GM10248 (cell line): ENCODE measurements at regions not wholly inside any gene's neighbourhood (a gene's known extent, or its start where the extent isn't known, plus 50 kb on each side); places are given as distances from the start of the nearest gene placed in this dataset.

Experiments
- CTCF ChIA-PET: fragments of 300-600 bp; sonication (Branson Sonifier 250); formaldehyde crosslinking; extraction: SDS; loops from one replicate; lab custom pipeline; 2021; ENCODE audit warnings: antibody characterized with exemption; lab: Yijun Ruan, JAX
- POLR2A ChIA-PET: fragments of 350-650 bp; sonication (Branson Sonifier 250); formaldehyde crosslinking; extraction: SDS; loops from one replicate; lab custom pipeline; 2020; ENCODE audit warnings: antibody characterized with exemption; lab: Yijun Ruan, JAX
- DNase-seq: peaks from one replicate; pipeline ENCODE4 v3.0.0; 2012; ENCODE audit errors: extremely low spot score
- CTCF ChIP-seq: IDR thresholded peaks from 2 replicates; pipeline ENCODE4 v1.5.1; 2012; ENCODE audit warnings: mild to moderate bottlenecking, low read depth; ENCODE audit errors: extremely low read depth, missing control alignments, control extremely low read depth

- DNase-seq, result no peak
- POLR2A ChIA-PET, result no interaction called here
- CTCF ChIA-PET, result no interaction called here
- no peak for TF ChIP-seq CTCF
These were observed 187.7 kb downstream of the RAP2A start for GRCh38 chr13:97621631-97622030.

GRCh38 chr13:97627566-97627965 lies 193.6 kb downstream of the RAP2A start:
- no peak for DNase-seq
- POLR2A ChIA-PET, result no interaction called here
- CTCF ChIA-PET, result no interaction called here
- no peak for TF ChIP-seq CTCF

- no peak for DNase-seq
- CTCF ChIA-PET, result interaction anchor here (1.7 kb wide), 1 partner anchor 46 kb away, joined by 3 read pairs; no protein-coding TSS in a partner anchor
These were observed 195.8 kb downstream of the RAP2A start for GRCh38 chr13:97629601-97630272.

GRCh38 chr13:97630725-97631124 lies 196.8 kb downstream of the RAP2A start:
- ChIA-PET POLR2A (no interaction called here), CTCF (interaction anchor here (1.7 kb wide), 1 partner anchor 47 kb away, joined by 3 read pairs; no protein-coding TSS in a partner anchor)
- no peak for TF ChIP-seq CTCF
- no peak for DNase-seq

More at GRCh38 chr13:97629601-97630272, 195.8 kb downstream of the RAP2A start:
- POLR2A ChIA-PET, result no interaction called here
- TF ChIP-seq CTCF, result no peak

- POLR2A ChIA-PET, result no interaction called here
- CTCF ChIA-PET, result interaction anchor here (1.7 kb wide), 1 partner anchor 47 kb away, joined by 3 read pairs; no protein-coding TSS in a partner anchor
- no peak for DNase-seq
- TF ChIP-seq CTCF, result peak; percentile 24
These were observed 197.2 kb downstream of the RAP2A start for GRCh38 chr13:97631158-97631557.

GRCh38 chr13:97639236-97639635 lies 205.3 kb downstream of the RAP2A start:
- POLR2A ChIA-PET, result no interaction called here
- CTCF ChIA-PET, result interaction anchor here (1.2 kb wide), 1 partner anchor 25 kb away, joined by 3 read pairs; no protein-coding TSS in a partner anchor
- DNase-seq, result no peak
- no peak for TF ChIP-seq CTCF

GRCh38 chr13:97640268-97640667 lies 206.3 kb downstream of the RAP2A start:
- DNase-seq, result no peak
- TF ChIP-seq CTCF, result no peak
- CTCF ChIA-PET, result interaction anchor here (1.2 kb wide), 1 partner anchor 24 kb away, joined by 3 read pairs; no protein-coding TSS in a partner anchor

More at GRCh38 chr13:97640268-97640667, 206.3 kb downstream of the RAP2A start:
- POLR2A ChIA-PET, result no interaction called here
